GM19455 (cell line): ENCODE measurements at regions not wholly inside any gene's neighbourhood (a gene's known extent, or its start where the extent isn't known, plus 50 kb on each side); places are given as distances from the start of the nearest gene placed in this dataset.
"Not testable (repeated sequence)": the region's sequence is repeated elsewhere in the genome, so short reads cannot be mapped to it uniquely, and the experiment has no call there.

Experiments used
- ATAC-seq: cut with Tn5 transposase; IDR thresholded peaks from one replicate; pipeline ENCODE4 v1.9.1; 2021; ENCODE audit not compliant: unreplicated experiment

DNA sequence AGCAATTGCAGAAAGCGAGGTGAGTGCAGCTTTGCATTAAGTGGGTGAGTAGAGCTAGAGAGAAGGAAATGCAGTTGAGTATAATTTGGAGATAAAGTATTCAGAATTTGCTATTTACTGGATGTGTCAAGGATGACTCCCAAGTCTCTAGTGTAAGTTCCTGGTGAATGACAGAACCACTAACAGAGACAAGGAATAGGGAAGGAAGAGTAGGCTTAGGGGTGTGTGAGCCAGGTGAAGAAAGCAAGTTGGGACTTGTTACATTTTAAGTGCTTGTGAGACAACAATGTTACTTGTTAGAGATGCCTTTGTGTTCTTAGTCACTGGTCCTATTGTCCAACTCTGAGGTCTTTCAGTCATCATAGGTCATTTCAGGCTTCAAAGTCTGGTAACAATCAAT lies 70.8 kb downstream of the TBC1D26 start:
- not testable (repeated sequence) for ATAC-seq

DNA sequence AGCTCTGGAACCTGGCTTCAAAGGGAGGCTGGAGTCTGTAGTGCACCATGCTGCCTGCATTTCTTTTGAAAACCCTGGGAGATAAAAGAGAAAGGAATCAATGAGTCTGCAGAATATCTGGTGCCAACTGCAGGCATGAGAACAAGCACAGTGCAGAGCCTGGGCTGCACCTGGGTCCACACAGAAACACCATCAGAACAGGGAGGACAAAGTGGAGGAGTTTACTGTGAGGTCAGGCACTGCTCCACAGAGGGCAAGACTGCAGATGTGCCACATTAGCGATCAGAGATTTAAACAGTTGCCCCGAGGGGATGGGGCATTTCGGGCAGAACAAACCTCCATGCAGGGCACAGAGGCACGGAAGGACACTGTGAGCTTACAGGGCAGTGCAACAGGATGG lies 74.7 kb downstream of the TBC1D26 start:
- not testable (repeated sequence) for ATAC-seq

DNA sequence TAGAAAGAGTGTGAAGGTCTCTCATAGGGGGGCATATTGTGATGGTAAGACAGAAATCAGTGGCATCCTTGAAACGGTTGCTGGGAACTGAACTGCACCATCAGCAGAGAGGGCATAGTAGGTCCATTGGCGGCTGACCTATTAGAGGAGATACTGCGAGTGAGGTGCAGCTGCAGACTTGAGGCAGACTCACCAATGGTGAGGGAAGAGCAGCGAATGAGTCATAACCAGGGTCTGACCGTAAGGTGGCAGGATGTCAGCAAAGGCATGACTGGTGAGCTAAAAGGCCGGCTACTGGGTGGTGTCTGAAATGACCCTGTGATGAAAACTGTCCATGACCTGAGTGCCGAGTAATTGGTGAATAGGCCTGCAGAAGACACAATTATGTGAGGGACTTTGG lies 81.3 kb downstream of the TBC1D26 start:
- not testable (repeated sequence) for ATAC-seq

DNA sequence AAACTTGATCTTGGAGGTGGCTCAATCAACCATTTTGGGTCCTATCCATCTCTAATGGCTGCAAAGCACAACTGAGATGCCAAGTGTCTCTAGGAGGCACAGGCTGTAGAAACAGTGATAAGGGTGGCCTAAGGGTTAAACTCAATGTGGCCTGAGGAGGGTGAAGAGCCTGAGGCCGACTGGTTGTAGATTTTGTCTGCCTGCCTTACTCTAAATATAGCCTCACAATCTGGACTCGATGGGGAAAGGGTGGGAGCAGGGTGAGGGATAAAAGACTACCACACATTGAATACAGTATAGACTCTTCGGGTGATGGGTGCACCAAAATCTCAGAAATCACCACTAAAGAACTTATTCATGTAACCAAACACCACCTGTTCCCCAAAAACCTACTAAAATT lies 81.9 kb downstream of the TBC1D26 start:
- ATAC-seq, result not testable (repeated sequence)

DNA sequence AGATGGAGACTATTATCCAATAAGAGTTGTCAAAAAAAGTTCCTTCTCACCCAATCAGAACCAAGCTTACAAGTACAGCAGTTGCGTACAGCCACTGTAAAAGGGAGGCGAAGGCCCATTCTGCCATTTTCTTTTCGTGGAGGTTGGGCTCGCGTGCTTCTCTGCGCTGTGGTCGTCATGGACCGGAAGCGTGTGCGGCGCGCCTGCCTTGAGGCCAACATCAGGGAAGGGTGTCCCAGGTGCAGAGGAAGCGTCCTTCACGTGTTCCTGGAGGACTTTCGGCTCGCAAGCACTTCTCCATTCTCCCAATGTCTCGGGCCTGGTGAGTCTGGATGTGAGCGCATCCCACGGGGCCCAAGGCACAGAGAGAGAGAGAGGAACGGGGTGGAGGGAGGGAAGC lies 85.8 kb downstream of the TBC1D26 start:
- not testable (repeated sequence) for ATAC-seq

DNA sequence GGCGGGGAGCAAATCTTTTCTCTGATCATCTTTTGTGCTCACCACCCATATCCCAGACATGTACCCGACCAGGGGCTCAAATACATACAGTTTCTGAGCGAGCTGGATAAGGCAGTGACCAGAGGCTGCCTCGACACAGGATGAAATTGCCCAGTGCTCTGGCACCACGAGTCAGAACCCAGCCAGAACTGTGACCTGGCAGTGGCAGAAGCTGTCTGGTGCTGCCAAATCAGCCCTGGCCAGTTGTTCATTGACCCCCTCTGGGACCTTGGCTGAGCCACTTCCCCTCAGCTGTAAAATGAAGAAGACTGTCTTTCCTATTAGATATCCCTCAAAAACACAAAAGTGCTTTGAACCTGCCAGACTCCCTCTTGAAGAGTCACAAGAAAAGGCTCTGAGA lies 90.2 kb downstream of the TBC1D26 start:
- not testable (repeated sequence) for ATAC-seq

DNA sequence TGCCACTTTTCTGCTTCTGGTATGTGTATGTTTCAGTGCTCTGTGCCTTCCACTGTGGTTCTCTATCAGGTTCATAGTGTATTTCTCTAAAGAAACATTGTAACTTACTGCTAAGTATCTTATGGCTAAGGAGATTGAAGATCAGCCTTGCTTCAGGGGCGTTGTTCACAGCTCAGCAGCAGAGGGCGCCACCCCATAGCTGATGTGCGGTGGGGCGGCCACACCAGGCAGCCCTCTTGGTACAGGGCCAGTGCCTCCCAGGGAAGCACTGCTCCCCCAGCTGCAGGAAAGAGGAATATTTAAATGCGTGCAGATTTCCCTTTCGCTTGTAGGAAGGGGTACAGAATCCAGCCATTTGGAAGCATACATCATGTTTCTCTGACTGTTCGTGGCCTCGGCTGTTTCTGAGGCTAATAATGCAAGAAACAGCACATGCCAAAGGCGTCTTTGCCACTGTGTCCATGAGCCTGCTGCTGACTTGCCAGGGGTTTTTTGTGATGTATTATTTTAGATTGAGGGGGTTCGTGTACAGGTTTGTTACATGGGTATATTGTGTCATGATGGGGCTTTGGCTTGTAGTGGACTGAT lies 96.7 kb downstream of the TBC1D26 start:
- not testable (repeated sequence) for ATAC-seq

DNA sequence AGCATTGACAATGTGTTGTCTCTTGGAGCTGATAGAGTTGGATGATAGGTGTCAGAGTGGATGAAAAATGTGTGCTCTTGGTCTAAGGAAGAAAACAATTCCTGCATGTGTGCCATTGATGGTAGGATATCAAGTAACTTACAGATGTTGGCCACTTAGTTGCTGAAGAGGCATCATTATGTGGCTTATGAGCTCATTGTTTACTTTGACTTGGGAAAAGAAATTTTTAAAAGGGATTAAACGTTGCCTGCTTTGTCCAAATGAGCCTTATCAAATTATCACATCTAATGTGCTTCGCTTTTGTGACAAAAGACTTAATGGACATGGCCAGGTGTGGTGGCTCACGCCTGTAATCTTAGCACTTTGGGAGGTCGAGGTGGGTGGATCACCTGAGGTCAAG lies 98.1 kb downstream of the TBC1D26 start:
- not testable (repeated sequence) for ATAC-seq

DNA sequence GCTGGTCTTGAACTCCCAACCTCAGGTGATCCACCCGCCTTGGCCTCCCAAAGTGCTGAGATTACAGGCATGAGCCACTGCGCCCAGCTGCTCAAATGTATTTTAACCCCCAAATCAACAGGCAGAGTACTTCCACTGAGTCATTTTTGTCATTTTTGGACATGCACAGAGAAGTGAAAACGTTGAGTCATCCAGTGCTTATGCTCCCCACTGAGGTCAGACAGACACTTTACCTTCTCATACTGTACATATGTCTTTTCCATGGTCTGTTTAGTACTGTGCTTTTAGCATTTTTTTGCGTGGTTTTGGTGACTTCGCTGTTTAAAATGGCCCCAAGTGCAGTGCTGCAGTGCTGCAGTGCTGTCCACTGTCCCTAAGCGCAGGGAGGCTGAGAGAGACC lies 99.1 kb downstream of the TBC1D26 start:
- peak; percentile 91 for ATAC-seq

DNA sequence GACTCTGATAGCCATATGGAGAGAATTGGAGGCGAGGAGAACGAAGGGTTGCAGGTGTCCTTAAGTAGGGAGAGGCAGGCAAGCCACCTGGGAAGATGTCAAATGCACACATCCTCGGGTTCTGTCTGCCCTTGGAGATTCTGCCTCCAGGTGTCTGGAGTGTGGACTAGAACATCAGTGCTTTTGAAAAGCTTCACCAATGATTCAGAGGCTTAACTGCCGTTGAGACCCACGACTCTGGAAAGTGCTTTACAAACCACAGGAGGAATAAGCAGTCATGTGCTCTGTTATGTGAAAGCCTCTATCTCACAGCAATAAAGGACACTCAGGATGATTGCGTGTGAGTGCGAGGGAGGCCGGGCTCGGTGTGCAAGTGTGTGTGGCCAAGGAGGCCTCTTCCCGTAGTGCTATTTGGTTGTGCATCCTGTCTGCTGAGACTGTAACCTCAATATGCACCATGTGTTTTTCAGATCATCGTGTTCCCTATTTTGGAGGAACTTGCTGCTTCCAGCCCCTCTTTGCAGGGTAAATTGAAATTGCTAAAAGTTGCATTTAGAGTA lies 100.9 kb downstream of the TBC1D26 start:
- not testable (repeated sequence) for ATAC-seq

DNA sequence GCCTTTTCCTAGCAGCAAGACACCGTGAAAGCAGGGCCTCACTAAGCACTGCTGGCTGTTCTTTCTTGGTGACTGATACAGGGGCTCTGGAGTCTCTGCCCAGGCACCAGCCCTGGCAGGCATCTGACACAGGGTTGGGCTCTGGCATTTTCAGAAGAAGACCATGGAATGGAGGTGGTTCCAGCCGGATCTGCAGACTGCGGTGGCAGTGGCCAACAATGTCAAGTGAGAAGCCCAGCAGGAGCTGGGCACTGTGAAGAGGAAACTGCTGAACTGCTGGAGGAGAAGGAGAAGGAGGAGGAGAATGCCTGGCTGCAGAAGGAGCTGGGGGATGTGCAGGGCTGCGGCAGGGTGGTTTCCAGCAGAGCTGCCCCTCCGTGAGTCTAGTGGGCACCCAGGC lies 101.8 kb downstream of the TBC1D26 start:
- not testable (repeated sequence) for ATAC-seq

DNA sequence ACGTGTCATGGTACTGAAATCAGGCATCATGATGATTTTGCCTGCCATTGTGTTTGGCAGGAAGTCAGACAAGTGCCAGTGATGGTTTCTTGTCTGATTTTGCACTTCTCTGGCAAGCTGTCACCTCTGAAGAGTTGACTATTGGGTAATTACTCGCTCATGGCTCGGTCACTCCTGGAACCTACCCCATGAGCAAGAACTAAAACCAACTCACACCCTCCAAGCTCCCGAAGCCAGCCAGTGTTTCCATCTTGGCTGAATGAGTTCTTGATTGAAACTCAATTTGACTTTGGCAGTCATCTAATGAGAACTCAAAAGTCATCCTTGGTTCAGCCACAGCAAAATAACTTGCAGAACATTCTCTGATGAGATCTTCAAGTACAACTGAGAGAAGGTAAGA lies 103.4 kb downstream of the TBC1D26 start:
- ATAC-seq, result not testable (repeated sequence)

DNA sequence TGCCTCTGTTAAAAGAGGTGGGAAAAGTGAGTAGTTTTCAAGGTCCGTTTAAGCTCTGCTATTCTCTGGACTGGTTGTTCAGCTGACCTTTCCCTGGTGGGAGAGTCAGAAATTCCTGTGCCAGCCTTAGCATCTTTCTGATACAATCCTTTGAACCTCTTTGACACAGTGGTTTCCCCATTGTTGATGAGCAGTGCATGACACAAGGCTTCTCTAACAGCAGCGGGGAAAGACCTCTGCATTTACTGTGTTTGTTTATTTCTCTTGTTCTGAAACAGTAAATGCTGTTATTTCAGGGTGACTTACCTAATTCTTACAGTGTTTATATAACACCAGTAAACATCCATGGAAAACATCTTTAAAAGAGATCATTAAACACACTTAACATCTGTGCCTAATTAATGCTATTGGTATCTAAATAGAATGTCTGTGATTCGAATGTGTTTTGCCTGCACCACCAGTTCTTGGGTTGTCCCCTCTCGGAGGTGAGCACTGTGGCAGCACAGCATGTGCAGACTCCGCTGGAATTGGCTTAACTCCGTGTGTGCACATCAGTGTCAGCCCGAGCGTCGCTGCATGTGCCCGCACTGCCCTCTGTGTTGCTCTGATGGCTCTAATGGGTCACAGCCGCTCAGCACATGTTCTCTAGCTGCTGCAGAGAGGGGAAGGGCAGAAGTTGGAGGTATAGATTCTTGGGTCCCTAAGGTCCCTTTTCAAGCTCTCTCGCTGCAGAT lies 104.3 kb downstream of the TBC1D26 start:
- ATAC-seq, result not testable (repeated sequence)

DNA sequence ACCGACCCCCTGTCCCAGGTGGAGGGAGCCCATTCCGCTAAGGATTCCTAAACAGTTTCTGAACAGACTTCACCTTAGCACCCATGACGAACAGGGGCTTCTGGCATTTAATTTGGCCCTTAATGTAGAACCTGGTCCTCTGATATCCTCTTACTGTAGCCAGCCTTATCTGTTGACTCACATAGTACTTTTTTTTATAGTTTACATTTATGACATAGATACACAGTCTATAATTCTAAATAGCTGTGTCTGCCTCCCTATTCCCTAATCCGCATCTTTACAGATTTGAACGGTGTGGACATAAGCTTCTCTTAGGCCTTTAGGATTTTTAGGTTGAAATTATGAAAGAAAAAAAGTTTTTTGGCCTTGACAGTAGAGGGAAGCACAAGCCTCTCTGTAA lies 104.9 kb downstream of the TBC1D26 start:
- ATAC-seq, result not testable (repeated sequence)

DNA sequence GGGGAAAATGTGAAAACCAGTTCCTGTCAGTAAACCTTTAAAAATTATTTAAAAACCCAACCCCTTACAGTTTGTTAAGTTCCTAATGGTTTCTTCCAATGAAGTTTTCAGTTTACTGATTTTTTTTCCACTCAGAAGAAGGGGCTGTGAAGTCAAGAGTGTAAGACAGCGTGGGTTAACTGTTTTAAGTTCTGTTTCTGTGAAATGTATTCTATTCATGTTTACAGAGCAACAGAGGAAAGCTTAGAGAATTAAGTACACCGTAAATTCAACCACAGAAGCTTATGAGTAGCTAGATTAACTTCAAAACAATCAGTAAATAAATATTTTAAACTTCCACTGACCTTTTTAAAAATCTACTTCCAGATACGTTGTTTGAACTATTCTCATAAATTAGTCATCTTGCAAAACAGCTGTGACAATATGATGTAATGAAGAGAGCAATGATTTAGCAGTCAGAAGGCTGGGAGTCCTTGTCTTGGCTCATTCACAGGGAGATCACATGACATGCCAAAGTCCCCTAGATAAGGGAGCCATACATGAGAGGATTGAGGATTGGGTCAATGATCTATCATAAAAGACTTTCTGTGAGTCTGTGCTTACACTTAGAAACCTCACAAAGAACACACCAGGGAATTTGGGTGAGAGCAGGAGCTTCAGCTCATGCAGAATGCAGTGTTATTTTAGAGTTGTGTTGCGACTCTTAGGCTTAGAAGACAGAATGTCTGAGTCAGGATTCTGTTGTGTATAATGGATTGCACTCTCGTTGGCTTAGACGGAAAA lies 97.3 kb upstream of the ADORA2B start:
- not testable (repeated sequence) for ATAC-seq

DNA sequence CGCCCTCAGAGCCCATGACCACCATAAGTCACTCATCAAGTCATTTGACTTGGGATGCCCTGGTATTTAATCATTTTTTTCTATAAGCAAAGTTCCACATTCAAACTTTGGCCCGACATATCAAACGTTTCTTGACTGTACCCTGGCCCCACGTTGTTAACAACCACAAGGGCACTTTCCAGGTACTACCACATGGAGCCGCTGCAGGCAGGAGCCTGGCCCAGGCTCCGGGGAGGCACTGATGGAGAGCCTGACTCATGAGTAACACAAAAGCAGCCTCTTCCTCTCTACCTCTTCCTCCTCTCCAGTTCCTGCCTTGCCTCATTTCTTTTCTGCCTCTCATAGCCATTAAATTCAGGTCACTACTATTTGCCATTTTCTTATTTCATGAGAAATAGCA lies 95.9 kb upstream of the ADORA2B start:
- not testable (repeated sequence) for ATAC-seq

DNA sequence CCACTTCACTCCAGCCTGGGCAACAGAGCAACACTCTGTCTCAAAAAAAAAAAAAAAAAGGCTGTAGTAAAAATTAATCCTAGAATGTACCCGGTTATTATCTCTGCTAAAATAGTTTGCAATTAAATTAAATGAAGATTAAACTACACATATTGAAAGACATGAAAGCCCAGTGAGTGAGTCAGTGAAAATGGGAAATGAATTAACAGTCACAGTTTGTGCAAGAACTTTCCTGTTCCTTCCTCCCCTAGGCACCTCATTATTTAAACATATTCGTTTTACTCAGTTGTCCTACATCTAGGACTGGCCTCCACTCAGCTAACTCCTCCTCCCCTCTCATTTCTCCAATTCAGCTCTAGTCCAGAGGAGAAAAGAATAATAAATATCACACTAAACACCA lies 94.9 kb upstream of the ADORA2B start:
- ATAC-seq, result not testable (repeated sequence)

DNA sequence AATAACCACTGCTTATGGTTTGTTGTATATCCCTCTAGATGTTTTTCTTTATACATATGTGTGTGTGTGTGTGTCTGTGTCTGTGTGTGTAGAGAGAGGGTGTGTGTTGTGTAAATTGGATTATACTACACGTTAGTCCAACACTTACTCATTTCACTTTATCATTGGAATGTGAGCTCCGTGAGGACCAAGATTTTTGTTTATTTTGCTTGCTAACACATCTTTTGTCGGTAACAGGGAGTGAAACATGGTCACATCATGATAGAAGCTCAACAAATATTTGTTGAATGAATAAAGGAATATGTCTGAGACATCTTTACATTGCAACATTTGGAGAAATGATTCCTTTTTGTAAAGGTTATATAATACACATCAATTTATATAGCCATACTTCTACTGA lies 94.2 kb upstream of the ADORA2B start:
- not testable (repeated sequence) for ATAC-seq

DNA sequence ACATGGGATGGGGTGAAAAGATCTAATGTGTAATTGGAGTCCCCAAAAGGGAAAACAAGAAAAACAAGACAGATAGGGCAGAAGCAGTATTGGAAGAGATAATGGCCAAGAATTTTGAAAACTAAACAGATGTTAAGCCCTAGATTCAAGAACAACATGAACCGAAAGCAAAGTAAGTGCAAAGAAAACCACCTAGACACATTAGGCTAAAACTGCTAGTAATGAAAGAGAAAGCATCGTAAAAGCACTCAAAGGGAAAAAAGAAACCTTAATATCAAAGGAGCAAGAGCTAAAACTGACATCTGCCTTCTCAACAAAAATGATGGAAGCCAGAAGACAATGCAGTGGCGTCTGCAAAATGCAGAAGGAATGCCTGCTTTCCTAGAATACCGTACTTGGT lies 92.1 kb upstream of the ADORA2B start:
- not testable (repeated sequence) for ATAC-seq

DNA sequence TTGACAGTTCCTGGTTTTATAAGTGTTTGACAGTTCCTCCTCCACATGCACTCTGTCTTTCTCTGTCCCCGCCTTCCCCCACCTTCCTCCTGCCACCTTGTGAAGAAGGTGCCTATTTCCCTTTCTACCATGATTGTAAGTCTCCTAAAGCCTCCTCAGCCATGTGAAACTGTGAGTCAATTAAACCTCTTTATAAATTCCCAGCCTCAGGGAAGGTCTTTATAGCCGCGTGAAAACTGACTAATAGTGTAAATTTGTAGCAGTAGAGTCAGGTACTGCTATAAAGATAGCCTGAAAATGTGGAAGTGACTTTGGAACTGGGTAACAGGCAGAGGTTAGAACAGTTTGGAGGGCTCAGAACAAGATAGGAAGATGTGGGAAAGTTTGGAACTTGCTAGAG lies 88.7 kb upstream of the ADORA2B start:
- not testable (repeated sequence) for ATAC-seq

DNA sequence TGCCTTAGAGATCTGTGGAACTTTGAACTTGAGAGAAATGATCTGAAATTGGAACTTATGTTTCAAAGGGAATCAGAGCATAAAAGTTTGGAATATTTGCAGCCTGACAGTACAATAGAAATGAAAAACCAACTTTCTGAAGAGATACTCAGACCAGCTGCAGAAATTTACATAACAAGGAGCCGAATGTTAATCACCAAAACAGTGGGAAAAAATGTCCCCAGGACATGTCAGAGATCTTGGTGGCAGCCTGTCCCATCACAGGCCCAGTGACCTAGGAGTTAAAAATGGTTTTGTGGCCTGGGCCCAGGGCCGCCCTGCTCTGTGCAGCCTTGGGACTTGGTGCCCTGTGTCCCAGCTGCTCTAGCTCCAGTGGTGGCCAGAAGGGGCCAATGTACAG lies 88.2 kb upstream of the ADORA2B start:
- ATAC-seq, result not testable (repeated sequence)
